HepG2 (cell line): ENCODE measurements at regions not wholly inside any gene's neighbourhood (a gene's known extent, or its start where the extent isn't known, plus 50 kb on each side); places are given as distances from the start of the nearest gene placed in this dataset.
"Not testable (repeated sequence)": the region's sequence is repeated elsewhere in the genome, so short reads cannot be mapped to it uniquely, and the experiment has no call there.

Experiments used
- ATAC-seq: fragments of 200-7000 bp; cut with Tn5 transposase; 3 replicates; pipeline ENCODE4 v1.9.1; 2020; ENCODE audit warnings: mild to moderate bottlenecking, moderate library complexity
- BruUV-seq: library from RNA; stranded (reverse); fragments of 400-500 nt; replicated peaks from 2 replicates; lab custom pipeline; 2021; lab: Mats Ljungman, UMichigan
- CTCF ChIA-PET: fragments of 300-600 bp; formaldehyde crosslinking; extraction: SDS; loops from one replicate; lab custom pipeline; 2021; ENCODE audit warnings: low total read pairs, inconsistent platforms, low intra/inter-chr PET ratio; lab: Yijun Ruan, JAX
- POLR2A ChIA-PET: fragments of 350-600 bp; sonication (Branson Sonifier 250); formaldehyde crosslinking; loops from one replicate; lab custom pipeline; 2020; ENCODE audit warnings: antibody characterized with exemption, inconsistent platforms; lab: Yijun Ruan, JAX
- DNase-seq: peaks from one replicate; pipeline ENCODE4 v3.0.0-alpha.2; 2015; ENCODE audit warnings: low spot score
- FAIRE-seq: peaks from 3 replicates; lab custom pipeline; 2011; peaks lifted over from hg19 to GRCh38; lab: Jason Lieb, UNC
- H2AFZ ChIP-seq: one replicate; pipeline ENCODE4 v1.6.1; 2011; ENCODE audit warnings: low read length, inconsistent platforms
- H3K27ac ChIP-seq: fragments of 300-600 bp; 3 replicates; pipeline ENCODE4 v1.8.0; 2011; ENCODE audit warnings: mixed run types, mild to moderate bottlenecking, mixed read lengths, low read length, inconsistent platforms; ENCODE audit not compliant: insufficient read depth; ENCODE audit errors: extremely low read length
- H3K27me3 ChIP-seq, 2 experiments: fragments of 200-600 bp in 1 of 2; 2 replicates in 1 of 2; 3 replicates in 1 of 2; pipeline versions ENCODE4 v1.6.0 to v1.8.0; 2011; ENCODE audit warnings: low read length in 2 of 2, mild to moderate bottlenecking in 2 of 2, moderate library complexity in 2 of 2, inconsistent platforms in 1 of 2; ENCODE audit not compliant: insufficient read depth in 2 of 2, control insufficient read depth in 1 of 2
- H3K36me3 ChIP-seq, 2 experiments: fragments of 200-600 bp in 1 of 2; replicated peaks in 1 of 2; 2 replicates in 1 of 2; 3 replicates in 1 of 2; pipeline versions ENCODE4 v1.5.1 to v1.8.0; 2011; ENCODE audit warnings: low read length in 2 of 2, inconsistent platforms in 1 of 2; ENCODE audit not compliant: insufficient read depth in 2 of 2, control insufficient read depth in 1 of 2
- H3K4me1 ChIP-seq: 2 replicates; pipeline ENCODE4 v1.5.1; 2012; ENCODE audit warnings: low read length, inconsistent platforms; ENCODE audit not compliant: insufficient read depth
- H3K4me2 ChIP-seq: 2 replicates; pipeline ENCODE4 v1.6.0; 2011; ENCODE audit warnings: low read depth, low read length, inconsistent platforms
- H3K4me3 ChIP-seq, 3 experiments: fragments of 200-600 bp in 1 of 3; sonication (generic), shearing (Covaris generic) in 1 of 3; replicated peaks in 1 of 3; 2 replicates each; pipeline ENCODE4 v1.5.1; 2011 to 2016; ENCODE audit warnings: low read length in 3 of 3, inconsistent platforms in 2 of 3, low read depth in 2 of 3, mild to moderate bottlenecking in 2 of 3, control low read depth in 1 of 3, mixed read lengths in 1 of 3; ENCODE audit not compliant: insufficient read depth in 1 of 3
- H3K79me2 ChIP-seq: one replicate; pipeline ENCODE4 v1.6.1; 2011; ENCODE audit warnings: low read length, inconsistent platforms; ENCODE audit not compliant: insufficient read depth
- H3K9ac ChIP-seq: 2 replicates; pipeline ENCODE4 v1.6.0; 2011; ENCODE audit warnings: mild to moderate bottlenecking, low read depth, low read length, inconsistent platforms; ENCODE audit not compliant: insufficient read depth
- H3K9me3 ChIP-seq: 2 replicates; pipeline ENCODE4 v1.5.1; 2012; ENCODE audit warnings: mild to moderate bottlenecking, low read length
- H4K20me1 ChIP-seq: 2 replicates; pipeline ENCODE4 v1.6.0; 2011; ENCODE audit warnings: inconsistent platforms, mild to moderate bottlenecking, low read length, moderate library complexity; ENCODE audit not compliant: insufficient read depth
- RFX5 ChIP-seq: IDR thresholded peaks from 2 replicates; pipeline ENCODE4 v1.6.1; 2011; ENCODE audit warnings: low read depth, low read length, improper control_type of control experiment
- ZBTB34 ChIP-seq: sonication (generic); formaldehyde crosslinking; IDR thresholded peaks from 2 replicates; pipeline ENCODE4 v1.8.0; 2022; ENCODE audit warnings: mild to moderate bottlenecking, missing genetic modification reagents
- ZNF33A ChIP-seq: sonication (generic); formaldehyde crosslinking; IDR thresholded peaks from 2 replicates; pipeline ENCODE4 v1.5.1; 2020; ENCODE audit warnings: missing genetic modification reagents, mild to moderate bottlenecking, moderate library complexity, borderline replicate concordance
- ZNF501 ChIP-seq: sonication (generic); formaldehyde crosslinking; IDR thresholded peaks from 2 replicates; pipeline ENCODE4 v1.5.1; 2020; ENCODE audit warnings: mild to moderate bottlenecking, moderate library complexity, missing genetic modification reagents
- ZNF629 ChIP-seq: sonication (generic); formaldehyde crosslinking; conservative IDR thresholded peaks from 2 replicates; pipeline ENCODE4 v1.5.0; 2020; ENCODE audit warnings: missing genetic modification reagents
- ZNF775 ChIP-seq: sonication (generic); formaldehyde crosslinking; IDR thresholded peaks from 2 replicates; pipeline ENCODE4 v1.4.0; 2020; ENCODE audit warnings: missing genetic modification reagents, mild to moderate bottlenecking, moderate library complexity, borderline replicate concordance
- ZNF83 ChIP-seq: sonication (generic); formaldehyde crosslinking; IDR thresholded peaks from 2 replicates; pipeline ENCODE4 v1.4.0; 2020; ENCODE audit warnings: missing genetic modification reagents, mild to moderate bottlenecking, borderline replicate concordance
- WGBS: methylation state at CpG from one replicate; pipeline ENCODE4 v1.1.6; 2017; ENCODE audit warnings: low lambda C conversion rate; 5-methylcytosine and 5-hydroxymethylcytosine counted together
- in situ Hi-C: cut with HindIII; loops from 2 replicates; pipeline ENCODE4 v1.10.0; 2017; ENCODE audit warnings: low pct_unique_long_range_greater_than_20kb; ENCODE audit not compliant: extremely low pct_ligation_motif_present
- intact Hi-C: fragments of 100-400 bp; cut with micrococcal nuclease; formaldehyde crosslinking; loops from one replicate; pipeline ENCODE4 v1.10.0; 2022; ENCODE audit not compliant: unreplicated experiment
- TF ChIP-seq, protein P1 (sequence below): sonication (generic); formaldehyde crosslinking; IDR thresholded peaks from 2 replicates; pipeline ENCODE4 v1.5.0; 2020; ENCODE audit warnings: missing genetic modification reagents, mild to moderate bottlenecking, borderline replicate concordance

GRCh38 chr4:143790425-143790824 lies 90.0 kb upstream of the FREM3 start:
- H4K20me1 ChIP-seq, H3K4me2 ChIP-seq, H3K27ac ChIP-seq, ATAC-seq, in situ Hi-C loops, H3K9ac ChIP-seq, H2AFZ ChIP-seq, FAIRE-seq, POLR2A ChIA-PET, H3K9me3 ChIP-seq, H3K79me2 ChIP-seq, H3K27me3 ChIP-seq, DNase-seq, H3K36me3 ChIP-seq, H3K4me3 ChIP-seq, BruUV-seq, CTCF ChIA-PET, H3K4me1 ChIP-seq: not testable (repeated sequence)
- 67% methylated on average over 3 of the region's 3 CpGs for WGBS
- intact Hi-C loops = loop anchor here (5.0 kb wide), 1 partner anchor 132 kb away; no protein-coding TSS in a partner anchor

- H3K27ac ChIP-seq, FAIRE-seq, H3K36me3 ChIP-seq, ATAC-seq, H3K4me3 ChIP-seq, H2AFZ ChIP-seq, H3K4me2 ChIP-seq, H3K79me2 ChIP-seq, H3K4me1 ChIP-seq, CTCF ChIA-PET, H3K27me3 ChIP-seq, H4K20me1 ChIP-seq, POLR2A ChIA-PET, H3K9ac ChIP-seq, DNase-seq, H3K9me3 ChIP-seq, BruUV-seq, in situ Hi-C loops: not testable (repeated sequence)
- intact Hi-C loops = loop anchor here (5.0 kb wide), 1 partner anchor 133 kb away; no protein-coding TSS in a partner anchor
- 40% methylated on average over 2 of the region's 2 CpGs for WGBS
Observed at GRCh38 chr4:143789618-143790017, 89.1 kb upstream of the FREM3 start.

- intact Hi-C loops = no loop called here
- H3K79me2 ChIP-seq = no peaks in the 10 kb centered on the region
- no CpG with 5 or more reads among the region's 2 CpGs for WGBS
- no peak overlapping the region for H3K9ac ChIP-seq
- no peaks in the 10 kb centered on the region for H4K20me1 ChIP-seq
- no peaks in the 10 kb centered on the region for H3K27me3 ChIP-seq
- H3K4me3 ChIP-seq = no peak overlapping the region
- no peak overlapping the region for H3K27ac ChIP-seq
- ATAC-seq = no peak
- H3K9me3 ChIP-seq = no peaks in the 10 kb centered on the region; the same call in 1 of the 2 replicates
- no peak overlapping the region for H3K4me2 ChIP-seq
- no peaks in the 10 kb centered on the region for H3K36me3 ChIP-seq
- no peak for FAIRE-seq
- DNase-seq = no peak
- H3K4me1 ChIP-seq = no peaks in the 10 kb centered on the region
- no TSS peak for BruUV-seq
- H2AFZ ChIP-seq = no peak overlapping the region
- ChIA-PET POLR2A (no interaction called here), CTCF (no interaction called here)
- in situ Hi-C loops = no loop called here
- no peak for TF ChIP-seq ZBTB34
- TF ChIP-seq ZNF501 (CRISPR knock-in tag) = no peak
- TF ChIP-seq, protein P1, sequence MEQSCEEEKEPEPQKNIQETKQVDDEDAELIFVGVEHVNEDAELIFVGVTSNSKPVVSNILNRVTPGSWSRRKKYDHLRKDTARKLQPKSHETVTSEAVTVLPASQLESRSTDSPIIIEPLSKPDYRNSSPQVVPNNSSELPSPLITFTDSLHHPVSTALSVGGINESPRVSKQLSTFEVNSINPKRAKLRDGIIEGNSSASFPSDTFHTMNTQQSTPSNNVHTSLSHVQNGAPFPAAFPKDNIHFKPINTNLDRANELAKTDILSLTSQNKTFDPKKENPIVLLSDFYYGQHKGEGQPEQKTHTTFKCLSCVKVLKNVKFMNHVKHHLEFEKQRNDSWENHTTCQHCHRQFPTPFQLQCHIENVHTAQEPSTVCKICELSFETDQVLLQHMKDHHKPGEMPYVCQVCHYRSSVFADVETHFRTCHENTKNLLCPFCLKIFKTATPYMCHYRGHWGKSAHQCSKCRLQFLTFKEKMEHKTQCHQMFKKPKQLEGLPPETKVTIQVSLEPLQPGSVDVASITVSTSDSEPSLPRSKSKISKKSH (CRISPR knock-in tag) = no peak
- TF ChIP-seq ZNF83 = no peak
- no peak for TF ChIP-seq RFX5
- no peak for TF ChIP-seq ZNF629 (CRISPR knock-in tag)
- TF ChIP-seq ZNF775 = no peak
- no peak for TF ChIP-seq ZNF33A (CRISPR knock-in tag)
Observed at GRCh38 chr4:143784567-143784966, 84.1 kb upstream of the FREM3 start.
